Fibroblast of lung (primary cell): ENCODE measurements at regions not wholly inside any gene's neighbourhood (a gene's known extent, or its start where the extent isn't known, plus 50 kb on each side); places are given as distances from the start of the nearest gene placed in this dataset.
"Not testable (repeated sequence)": the region's sequence is repeated elsewhere in the genome, so short reads cannot be mapped to it uniquely, and the experiment has no call there.

ENCODE experiments used
- DNase-seq, 2 donors: peaks; one replicate each; pipeline versions ENCODE4 v3.0.0 to v3.0.0-alpha.2; 2010; ENCODE audit warnings: low read depth in 2 of 2
- H2AFZ ChIP-seq: 2 replicates; pipeline ENCODE4 v1.5.1; 2012; ENCODE audit warnings: low read length, control low read depth, inconsistent platforms
- H3K27ac ChIP-seq: 2 replicates; pipeline ENCODE4 v1.5.1; 2011; ENCODE audit warnings: low read length, control low read depth; ENCODE audit not compliant: insufficient read depth
- H3K27me3 ChIP-seq: 2 replicates; pipeline ENCODE4 v1.5.1; 2011; ENCODE audit warnings: mild to moderate bottlenecking, low read length; ENCODE audit not compliant: control insufficient read depth, insufficient read depth
- H3K36me3 ChIP-seq: 2 replicates; pipeline ENCODE4 v1.5.1; 2011; ENCODE audit warnings: low read length; ENCODE audit not compliant: control insufficient read depth, insufficient read depth
- H3K4me1 ChIP-seq: 2 replicates; pipeline ENCODE4 v1.5.1; 2011; ENCODE audit warnings: low read length; ENCODE audit not compliant: control insufficient read depth, insufficient read depth; ENCODE audit errors: extremely low read depth
- H3K4me2 ChIP-seq: 2 replicates; pipeline ENCODE4 v1.5.1; 2011; ENCODE audit warnings: low read length, control low read depth; ENCODE audit not compliant: insufficient read depth; ENCODE audit errors: extremely low read depth
- H3K4me3 ChIP-seq, 4 experiments: fragments of 200-600 bp in 1 of 4; sonication (generic) in 1 of 4; replicated peaks in 1 of 4; 2 replicates each; pipeline ENCODE4 v1.5.1; 2011 to 2016; ENCODE audit warnings: low read length in 4 of 4, low read depth in 3 of 4, mild to moderate bottlenecking in 3 of 4, control low read depth in 2 of 4, inconsistent platforms in 1 of 4, mixed read lengths in 1 of 4; ENCODE audit not compliant: insufficient read depth in 1 of 4; ENCODE audit errors: control extremely low read depth in 1 of 4
- H3K79me2 ChIP-seq: 2 replicates; pipeline ENCODE4 v1.5.1; 2012; ENCODE audit warnings: mild to moderate bottlenecking, low read length, inconsistent platforms; ENCODE audit not compliant: control insufficient read depth, insufficient read depth
- H3K9ac ChIP-seq: 2 replicates; pipeline ENCODE4 v1.5.1; 2011; ENCODE audit warnings: mild to moderate bottlenecking, low read length, control low read depth; ENCODE audit not compliant: insufficient read depth
- H3K9me3 ChIP-seq: 2 replicates; pipeline ENCODE4 v1.5.1; 2012; ENCODE audit warnings: low read depth, low read length; ENCODE audit not compliant: control insufficient read depth, insufficient read depth
- H4K20me1 ChIP-seq: 2 replicates; pipeline ENCODE4 v1.5.1; 2011; ENCODE audit warnings: low read length; ENCODE audit not compliant: control insufficient read depth, insufficient read depth; ENCODE audit errors: extremely low read depth
- EZH2 ChIP-seq: IDR thresholded peaks from 2 replicates; pipeline ENCODE4 v1.5.1; 2012; ENCODE audit warnings: low read length, control low read depth, mild to moderate bottlenecking; ENCODE audit errors: missing control alignments
- TF ChIP-seq, protein P1 (sequence below), 2 donors: IDR thresholded peaks in 1 of 2; conservative IDR thresholded peaks in 1 of 2; 1 replicate in 1 of 2; 2 replicates in 1 of 2; pipeline ENCODE4 v1.5.1; 2011 to 2012; ENCODE audit warnings: low read length in 2 of 2, control low read depth in 1 of 2, inconsistent platforms in 1 of 2, low read depth in 1 of 2, mild to moderate bottlenecking in 1 of 2

DNA sequence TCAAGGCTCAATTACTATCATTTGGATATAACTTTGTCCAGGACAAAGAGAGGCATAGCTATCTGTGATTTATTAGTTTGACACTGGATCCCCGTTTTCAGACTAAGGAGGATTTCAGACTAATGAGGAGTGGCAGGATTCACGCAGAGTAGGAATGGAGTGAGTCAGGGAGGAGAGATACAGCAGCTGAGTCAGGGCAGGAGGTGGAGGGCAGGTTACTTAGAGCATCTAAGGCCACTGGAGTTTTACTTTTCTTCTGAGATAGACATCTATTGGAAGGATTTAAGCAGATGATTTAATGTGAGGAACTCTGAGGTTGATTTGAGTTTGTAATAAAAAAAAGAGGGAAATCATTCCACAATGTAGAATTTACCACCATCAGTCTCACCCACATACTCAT, 110.6 kb downstream of the RPIA start:
- H3K9me3 ChIP-seq, H3K36me3 ChIP-seq, H3K27me3 ChIP-seq, DNase-seq, H3K4me3 ChIP-seq, H3K4me2 ChIP-seq, H3K79me2 ChIP-seq, H4K20me1 ChIP-seq, H2AFZ ChIP-seq, H3K9ac ChIP-seq, H3K27ac ChIP-seq, H3K4me1 ChIP-seq: not testable (repeated sequence)

DNA sequence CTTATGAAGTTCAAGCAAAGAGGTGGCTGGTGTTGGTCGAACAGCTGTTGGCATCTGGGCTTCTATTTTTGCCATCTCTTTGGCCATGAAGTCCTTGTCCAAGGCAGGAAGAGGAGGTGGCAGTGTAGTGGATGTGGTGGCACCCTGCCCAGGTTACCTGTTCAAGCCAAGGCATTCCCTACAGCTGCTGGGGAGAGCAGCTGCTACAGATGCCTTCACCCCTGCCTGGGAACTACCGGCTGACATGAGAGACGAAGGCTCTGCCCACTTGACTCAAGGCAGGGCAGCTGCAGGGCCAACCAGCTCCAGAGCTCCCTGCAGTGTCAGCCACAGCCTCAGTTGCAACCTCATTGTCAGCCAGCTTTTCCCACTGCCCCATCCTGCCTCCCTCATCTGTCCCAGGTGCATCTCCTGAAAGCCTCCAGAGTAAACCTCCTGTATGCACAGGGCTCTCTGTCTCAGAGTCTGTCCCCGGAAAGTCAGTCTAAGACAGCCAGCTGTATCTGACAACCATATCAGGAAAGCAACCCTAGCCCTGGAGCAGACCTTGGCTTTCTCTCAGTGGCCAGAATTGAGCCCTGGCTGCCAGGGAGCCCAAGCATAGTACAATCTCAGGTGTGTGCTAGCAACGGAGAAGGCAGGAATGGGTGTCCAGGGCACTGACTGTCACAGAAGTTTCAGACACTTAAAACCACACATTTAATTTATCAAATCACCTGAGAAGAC, 115.9 kb downstream of the RPIA start:
- Histone ChIP-seq H3K27ac (no peak overlapping the region), H3K9me3 (no peaks in the 10 kb centered on the region), H3K79me2 (no peaks in the 10 kb centered on the region), H3K4me3 (no peak overlapping the region), H4K20me1 (no peaks in the 10 kb centered on the region), H2AFZ (no peak overlapping the region), H3K4me1 (no peaks in the 10 kb centered on the region), H3K36me3 (no peaks in the 10 kb centered on the region), H3K27me3 (no peaks in the 10 kb centered on the region), H3K4me2 (no peak overlapping the region), H3K9ac (no peak overlapping the region)
- DNase-seq, result no peak
- TF ChIP-seq, protein P1, sequence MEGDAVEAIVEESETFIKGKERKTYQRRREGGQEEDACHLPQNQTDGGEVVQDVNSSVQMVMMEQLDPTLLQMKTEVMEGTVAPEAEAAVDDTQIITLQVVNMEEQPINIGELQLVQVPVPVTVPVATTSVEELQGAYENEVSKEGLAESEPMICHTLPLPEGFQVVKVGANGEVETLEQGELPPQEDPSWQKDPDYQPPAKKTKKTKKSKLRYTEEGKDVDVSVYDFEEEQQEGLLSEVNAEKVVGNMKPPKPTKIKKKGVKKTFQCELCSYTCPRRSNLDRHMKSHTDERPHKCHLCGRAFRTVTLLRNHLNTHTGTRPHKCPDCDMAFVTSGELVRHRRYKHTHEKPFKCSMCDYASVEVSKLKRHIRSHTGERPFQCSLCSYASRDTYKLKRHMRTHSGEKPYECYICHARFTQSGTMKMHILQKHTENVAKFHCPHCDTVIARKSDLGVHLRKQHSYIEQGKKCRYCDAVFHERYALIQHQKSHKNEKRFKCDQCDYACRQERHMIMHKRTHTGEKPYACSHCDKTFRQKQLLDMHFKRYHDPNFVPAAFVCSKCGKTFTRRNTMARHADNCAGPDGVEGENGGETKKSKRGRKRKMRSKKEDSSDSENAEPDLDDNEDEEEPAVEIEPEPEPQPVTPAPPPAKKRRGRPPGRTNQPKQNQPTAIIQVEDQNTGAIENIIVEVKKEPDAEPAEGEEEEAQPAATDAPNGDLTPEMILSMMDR (conservative IDR thresholded peaks at IDR 0.05 in 1 of 2, IDR thresholded peaks at IDR 0.05 in 1 of 2; ENCODE audit: low read depth in 1 of 2, low read length in 2 of 2), result no peak

DNA sequence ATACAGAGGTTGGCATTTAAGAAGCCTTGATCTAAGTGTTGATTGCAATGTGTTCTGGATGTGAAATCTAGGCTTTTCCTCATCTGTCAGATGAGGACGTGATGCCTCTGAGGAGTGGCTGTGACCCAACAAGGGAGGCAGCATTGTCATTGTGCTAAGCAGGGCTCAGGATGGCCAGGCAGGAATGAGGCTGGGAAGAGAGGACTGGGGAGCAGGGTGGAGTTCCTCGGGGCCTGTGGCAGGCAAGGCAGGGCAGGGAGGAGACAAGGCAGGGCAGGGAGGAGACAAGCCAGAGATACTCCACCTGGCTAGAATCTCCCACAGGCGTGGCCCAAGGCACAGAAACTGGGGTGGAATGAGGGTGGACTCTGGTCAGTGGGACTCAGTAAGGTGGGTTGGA, 116.6 kb downstream of the RPIA start:
- Histone ChIP-seq H3K27ac (no peak overlapping the region), H3K9ac (no peak overlapping the region), H3K79me2 (no peaks in the 10 kb centered on the region), H3K4me1 (no peaks in the 10 kb centered on the region), H2AFZ (no peak overlapping the region), H4K20me1 (no peaks in the 10 kb centered on the region), H3K27me3 (no peaks in the 10 kb centered on the region), H3K36me3 (no peaks in the 10 kb centered on the region), H3K4me2 (no peak overlapping the region), H3K9me3 (no peaks in the 10 kb centered on the region), H3K4me3 (no peak overlapping the region)
- DNase-seq, result no peak
- TF ChIP-seq EZH2, result no peak
- TF ChIP-seq, protein P1 (conservative IDR thresholded peaks at IDR 0.05 in 1 of 2, IDR thresholded peaks at IDR 0.05 in 1 of 2; ENCODE audit: low read depth in 1 of 2, low read length in 2 of 2), result no peak
